Astrocyte (in vitro differentiated cells and primary cell): ENCODE measurements at regions not wholly inside any gene's neighbourhood (a gene's known extent, or its start where the extent isn't known, plus 50 kb on each side); places are given as distances from the start of the nearest gene placed in this dataset.
A peak's percentile ranks its signal among the peaks of the same experiment; 100 is the strongest.
"Not testable (repeated sequence)": the region's sequence is repeated elsewhere in the genome, so short reads cannot be mapped to it uniquely, and the experiment has no call there.

Source experiments
- DNase-seq: peaks from one replicate; pipeline ENCODE4 v3.0.0-alpha.2; 2010; ENCODE audit warnings: low read depth
- FAIRE-seq: peaks from 2 replicates; lab custom pipeline; 2011; peaks lifted over from hg19 to GRCh38; lab: Jason Lieb, UNC
- H2AFZ ChIP-seq: 2 replicates; pipeline ENCODE4 v1.6.0; 2012; ENCODE audit warnings: low read depth, low read length, inconsistent platforms
- H3K27ac ChIP-seq: 2 replicates; pipeline ENCODE4 v1.5.1; 2011; ENCODE audit warnings: low read depth, low read length, inconsistent platforms
- H3K27me3 ChIP-seq: 2 replicates; pipeline ENCODE4 v1.6.0; 2011; ENCODE audit warnings: low read length, inconsistent platforms; ENCODE audit not compliant: insufficient read depth
- H3K36me3 ChIP-seq: 2 replicates; pipeline ENCODE4 v1.5.1; 2011; ENCODE audit warnings: low read length, inconsistent platforms; ENCODE audit not compliant: insufficient read depth
- H3K4me1 ChIP-seq: 2 replicates; pipeline ENCODE4 v1.5.1; 2011; ENCODE audit warnings: low read length, inconsistent platforms; ENCODE audit not compliant: insufficient read depth
- H3K4me2 ChIP-seq: 2 replicates; pipeline ENCODE4 v1.6.0; 2012; ENCODE audit warnings: low read length, inconsistent platforms
- H3K4me3 ChIP-seq: 2 replicates; pipeline ENCODE4 v1.5.1; 2011; ENCODE audit warnings: low read depth, mild to moderate bottlenecking, low read length, inconsistent platforms; ENCODE audit not compliant: insufficient read depth
- H3K79me2 ChIP-seq: 2 replicates; pipeline ENCODE4 v1.6.0; 2012; ENCODE audit warnings: mild to moderate bottlenecking, low read length, inconsistent platforms; ENCODE audit not compliant: insufficient read depth
- H3K9ac ChIP-seq: 2 replicates; pipeline ENCODE4 v1.6.0; 2012; ENCODE audit warnings: mild to moderate bottlenecking, low read length, inconsistent platforms
- H3K9me3 ChIP-seq: 2 replicates; pipeline ENCODE4 v1.5.1; 2012; ENCODE audit warnings: low read depth, mild to moderate bottlenecking, low read length, inconsistent platforms; ENCODE audit not compliant: insufficient read depth
- H4K20me1 ChIP-seq: 2 replicates; pipeline ENCODE4 v1.6.0; 2012; ENCODE audit warnings: low read length, inconsistent platforms; ENCODE audit not compliant: insufficient read depth
- H3K27ac Mint-ChIP-seq: one replicate; pipeline ENCODE4 v1.8.0; 2021; ENCODE audit warnings: mild to moderate bottlenecking, mixed read lengths; ENCODE audit not compliant: unreplicated experiment
- H3K27me3 Mint-ChIP-seq: one replicate; pipeline ENCODE4 v1.8.0; 2021; ENCODE audit warnings: low read depth, mixed read lengths; ENCODE audit not compliant: unreplicated experiment
- H3K36me3 Mint-ChIP-seq: one replicate; pipeline ENCODE4 v1.8.0; 2021; ENCODE audit warnings: low read depth, mixed read lengths; ENCODE audit not compliant: unreplicated experiment
- H3K4me1 Mint-ChIP-seq: one replicate; pipeline ENCODE4 v1.8.0; 2021; ENCODE audit warnings: low read depth, mixed read lengths; ENCODE audit not compliant: unreplicated experiment
- H3K4me3 Mint-ChIP-seq: one replicate; pipeline ENCODE4 v1.8.0; 2021; ENCODE audit warnings: mild to moderate bottlenecking, moderate library complexity, mixed read lengths; ENCODE audit not compliant: unreplicated experiment
- H3K9me3 Mint-ChIP-seq: one replicate; pipeline ENCODE4 v1.8.0; 2021; ENCODE audit warnings: mild to moderate bottlenecking, mixed read lengths; ENCODE audit not compliant: unreplicated experiment
- EZH2 ChIP-seq: IDR thresholded peaks from 2 replicates; pipeline ENCODE4 v1.6.1; 2012; ENCODE audit warnings: mild to moderate bottlenecking, low read length, inconsistent platforms; ENCODE audit not compliant: insufficient read depth
- TF ChIP-seq, protein P1 (sequence below): IDR thresholded peaks from 2 replicates; pipeline ENCODE4 v1.5.1; 2011; ENCODE audit warnings: low read depth, mild to moderate bottlenecking, inconsistent platforms, low read length, moderate library complexity; ENCODE audit not compliant: insufficient read depth

- Mint-ChIP-seq H3K4me3 (no peak overlapping the region), H3K4me1 (peaks cover 1% of the 10 kb centered on the region), H3K27ac (no peak overlapping the region), H3K9me3 (no peaks in the 10 kb centered on the region), H3K27me3 (peaks cover 20% of the 10 kb centered on the region), H3K36me3 (no peaks in the 10 kb centered on the region)
- H4K20me1 ChIP-seq, result no peaks in the 10 kb centered on the region
- H3K4me2 ChIP-seq, result peak overlapping the region; percentile 89
- peaks cover 28% of the 10 kb centered on the region for H3K27me3 ChIP-seq
- no peak overlapping the region for H3K27ac ChIP-seq
- peaks cover 4% of the 10 kb centered on the region for H3K9me3 ChIP-seq
- DNase-seq (peak; percentile 44), FAIRE-seq (peak; percentile 5)
- no peak for TF ChIP-seq EZH2
- TF ChIP-seq, protein P1, sequence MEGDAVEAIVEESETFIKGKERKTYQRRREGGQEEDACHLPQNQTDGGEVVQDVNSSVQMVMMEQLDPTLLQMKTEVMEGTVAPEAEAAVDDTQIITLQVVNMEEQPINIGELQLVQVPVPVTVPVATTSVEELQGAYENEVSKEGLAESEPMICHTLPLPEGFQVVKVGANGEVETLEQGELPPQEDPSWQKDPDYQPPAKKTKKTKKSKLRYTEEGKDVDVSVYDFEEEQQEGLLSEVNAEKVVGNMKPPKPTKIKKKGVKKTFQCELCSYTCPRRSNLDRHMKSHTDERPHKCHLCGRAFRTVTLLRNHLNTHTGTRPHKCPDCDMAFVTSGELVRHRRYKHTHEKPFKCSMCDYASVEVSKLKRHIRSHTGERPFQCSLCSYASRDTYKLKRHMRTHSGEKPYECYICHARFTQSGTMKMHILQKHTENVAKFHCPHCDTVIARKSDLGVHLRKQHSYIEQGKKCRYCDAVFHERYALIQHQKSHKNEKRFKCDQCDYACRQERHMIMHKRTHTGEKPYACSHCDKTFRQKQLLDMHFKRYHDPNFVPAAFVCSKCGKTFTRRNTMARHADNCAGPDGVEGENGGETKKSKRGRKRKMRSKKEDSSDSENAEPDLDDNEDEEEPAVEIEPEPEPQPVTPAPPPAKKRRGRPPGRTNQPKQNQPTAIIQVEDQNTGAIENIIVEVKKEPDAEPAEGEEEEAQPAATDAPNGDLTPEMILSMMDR, result peak; percentile 73
- peaks cover 23% of the 10 kb centered on the region for H3K4me1 ChIP-seq
- H3K79me2 ChIP-seq, result no peaks in the 10 kb centered on the region
- H3K36me3 ChIP-seq, result no peaks in the 10 kb centered on the region
- peak overlapping the region; percentile 55 for H3K4me3 ChIP-seq
- H2AFZ ChIP-seq, result no peak overlapping the region
- no peak overlapping the region for H3K9ac ChIP-seq
Observed at GRCh38 chr7:114081606-114082425, 163.0 kb upstream of the PPP1R3A start.

DNA sequence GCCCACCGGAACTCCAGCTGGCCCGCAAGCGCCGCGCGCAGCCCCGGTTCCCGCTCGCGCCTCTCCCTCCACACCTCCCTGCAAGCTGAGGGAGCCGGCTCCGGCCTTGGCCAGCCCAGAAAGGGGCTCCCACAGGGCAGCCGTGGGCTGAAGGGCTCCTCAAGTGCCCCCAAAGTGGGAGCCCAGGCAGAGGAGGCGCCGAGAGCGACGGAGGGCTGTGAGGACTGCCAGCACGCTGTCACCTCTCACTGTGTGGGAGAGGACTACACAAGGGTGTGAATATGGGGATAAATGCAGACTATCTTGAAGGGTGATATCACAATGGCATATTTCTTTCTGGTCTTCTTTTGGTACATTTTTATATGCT is 158.3 kb upstream of the PPP1R3A start:
- not testable (repeated sequence) for H4K20me1 ChIP-seq, H3K36me3 Mint-ChIP-seq, H3K4me2 ChIP-seq, FAIRE-seq, H3K4me3 ChIP-seq, H3K4me1 ChIP-seq, DNase-seq, H2AFZ ChIP-seq, H3K27me3 ChIP-seq, H3K36me3 ChIP-seq, H3K9ac ChIP-seq, H3K27ac Mint-ChIP-seq, H3K9me3 Mint-ChIP-seq, H3K27ac ChIP-seq, H3K4me3 Mint-ChIP-seq, H3K4me1 Mint-ChIP-seq, H3K9me3 ChIP-seq, H3K79me2 ChIP-seq, H3K27me3 Mint-ChIP-seq

- H3K4me2 ChIP-seq, H3K4me3 ChIP-seq, H3K9me3 Mint-ChIP-seq, H3K36me3 ChIP-seq, H3K27ac Mint-ChIP-seq, H3K9ac ChIP-seq, H3K79me2 ChIP-seq, H2AFZ ChIP-seq, H4K20me1 ChIP-seq, H3K36me3 Mint-ChIP-seq, H3K27ac ChIP-seq, H3K4me1 ChIP-seq, DNase-seq, H3K9me3 ChIP-seq, H3K27me3 Mint-ChIP-seq, H3K4me3 Mint-ChIP-seq, H3K4me1 Mint-ChIP-seq, H3K27me3 ChIP-seq, FAIRE-seq: not testable (repeated sequence)
Observed at GRCh38 chr7:114076392-114077157, 157.8 kb upstream of the PPP1R3A start.
